ENCODE measurements at regions not wholly inside any gene's neighbourhood (a gene's known extent, or its start where the extent isn't known, plus 50 kb on each side); places are given as distances from the start of the nearest gene placed in this dataset.

GRCh38 chr7:25559581-25560367 is 331.5 kb upstream of the NPVF start:
- no peak for DNase-seq

DNA sequence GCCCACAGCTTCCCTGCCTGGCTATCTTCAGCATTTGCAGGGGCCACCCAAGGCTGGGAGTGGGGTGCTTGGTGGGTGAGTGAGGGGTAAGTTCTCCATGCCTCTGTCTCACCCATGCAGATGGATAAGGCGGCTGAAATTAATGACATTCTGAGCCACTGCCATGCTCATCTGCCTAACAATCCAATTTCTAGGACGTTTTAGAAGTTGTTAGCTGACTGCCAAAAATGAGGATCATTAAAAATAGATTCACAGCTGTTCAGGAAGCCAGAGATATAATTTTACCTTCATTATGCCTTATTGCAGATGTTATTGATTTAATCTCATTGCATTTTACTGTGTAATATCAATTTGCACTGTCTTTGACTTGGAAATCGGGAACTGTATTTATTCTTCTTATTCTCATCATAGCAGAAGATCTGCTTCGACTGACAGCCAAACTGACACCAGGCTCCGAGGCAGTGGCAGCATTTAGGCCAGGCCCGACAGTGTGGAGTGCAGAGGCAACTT is 334.4 kb upstream of the NPVF start:
- DNase-seq: peak; percentile 32 to 63

GRCh38 chr7:25565002-25565401 is 336.7 kb upstream of the NPVF start:
- peak in 1 of 2 experiments; percentile 52 for DNase-seq

DNA sequence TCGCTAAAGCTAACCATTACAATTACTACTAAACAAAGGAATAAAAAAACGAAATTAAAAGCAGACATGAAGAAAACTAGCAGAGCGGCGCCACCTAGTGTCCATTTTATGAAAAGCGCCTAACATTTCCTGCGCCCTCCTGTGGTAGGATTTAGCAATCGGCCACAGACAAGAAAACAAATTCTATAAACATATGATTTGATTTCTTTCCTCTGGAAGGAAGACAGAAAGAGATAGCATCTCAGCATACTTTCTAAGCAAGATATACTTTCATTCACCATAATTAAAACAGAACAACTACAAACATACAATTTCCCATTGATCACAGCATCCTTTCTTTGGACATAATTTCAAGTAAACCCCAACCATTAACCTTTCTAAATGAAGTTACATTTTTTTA is 337.7 kb upstream of the NPVF start:
- peak; percentile 50 to 73 for DNase-seq

- no peak for DNase-seq
These were observed 339.1 kb upstream of the NPVF start for GRCh38 chr7:25567430-25567829.

DNA sequence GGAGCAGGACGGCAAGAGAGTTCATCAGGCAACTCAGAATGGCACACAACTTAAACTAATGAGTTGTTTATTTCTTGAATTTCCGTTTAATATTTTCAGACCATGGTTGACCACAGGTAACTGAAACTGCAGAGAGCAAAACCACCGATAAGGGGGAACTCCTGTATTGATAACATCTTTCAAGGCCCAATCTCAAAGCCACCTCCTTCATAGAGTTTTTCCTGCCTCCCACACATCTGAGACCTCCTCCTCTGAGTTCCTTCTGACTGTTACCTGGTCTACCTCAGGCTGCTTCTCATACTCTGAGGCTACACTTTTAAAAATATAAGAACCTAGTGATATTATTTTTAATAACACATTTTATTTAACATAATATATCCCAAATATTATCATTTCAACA is 341.5 kb upstream of the NPVF start:
- no peak for DNase-seq

DNA sequence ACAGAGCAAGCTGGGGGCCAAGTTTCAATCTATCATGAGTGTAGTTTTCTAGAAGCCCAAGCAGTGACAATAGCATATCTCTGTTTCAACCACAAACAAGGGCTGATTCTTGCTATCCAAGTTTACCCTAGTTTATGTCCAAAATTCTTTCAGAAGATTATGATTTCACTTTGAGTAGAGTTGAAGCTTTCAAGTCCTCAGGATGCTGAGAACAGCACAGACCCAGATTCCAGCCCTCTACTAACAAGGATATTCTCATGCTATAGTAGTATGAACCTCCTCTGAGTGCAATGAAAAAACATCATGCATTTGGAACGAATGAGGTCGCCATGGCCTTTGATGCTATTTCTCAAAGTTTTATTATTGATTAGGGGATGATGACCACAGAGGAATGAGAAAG is 344.1 kb upstream of the NPVF start:
- DNase-seq: no peak

DNA sequence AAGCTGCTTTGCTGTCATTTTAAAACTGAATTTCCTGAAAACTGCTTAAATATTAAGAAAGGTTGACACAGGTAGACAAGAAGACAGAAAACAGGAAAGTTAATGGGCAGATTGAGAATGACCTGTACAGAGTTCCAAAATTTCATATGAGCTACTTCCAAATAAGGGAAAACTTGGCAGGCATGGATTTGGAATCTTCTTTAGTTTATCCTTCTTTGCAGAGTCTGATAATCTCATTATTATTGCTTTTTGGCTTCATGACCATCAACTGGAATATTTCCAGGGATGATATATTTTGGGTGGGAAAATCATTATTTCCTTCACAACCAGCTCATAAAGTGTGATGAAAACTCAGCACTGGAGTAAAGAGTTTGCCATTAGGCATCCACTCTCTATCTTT is 346.5 kb upstream of the NPVF start:
- DNase-seq: peak in 1 of 2 experiments; percentile 23

DNA sequence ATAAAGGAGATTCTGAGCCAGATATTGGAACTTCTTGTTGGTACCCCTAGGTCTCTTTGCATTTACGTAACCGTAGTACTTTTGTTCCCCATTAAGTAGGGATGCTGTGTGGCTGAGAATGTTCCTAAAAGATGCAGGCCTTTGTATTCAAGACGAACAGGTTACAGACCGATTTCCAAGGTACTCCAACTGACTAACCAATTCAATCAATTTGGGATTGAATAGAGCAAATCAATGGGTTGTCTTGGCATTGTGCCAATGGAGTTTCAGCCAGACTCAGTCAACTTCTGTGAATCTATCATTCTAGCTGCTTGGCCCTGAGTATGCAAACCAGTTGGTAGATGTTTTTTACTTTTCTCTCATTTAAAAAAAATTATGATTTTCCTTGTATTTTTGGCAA is 347.3 kb upstream of the NPVF start:
- DNase-seq: no peak

DNA sequence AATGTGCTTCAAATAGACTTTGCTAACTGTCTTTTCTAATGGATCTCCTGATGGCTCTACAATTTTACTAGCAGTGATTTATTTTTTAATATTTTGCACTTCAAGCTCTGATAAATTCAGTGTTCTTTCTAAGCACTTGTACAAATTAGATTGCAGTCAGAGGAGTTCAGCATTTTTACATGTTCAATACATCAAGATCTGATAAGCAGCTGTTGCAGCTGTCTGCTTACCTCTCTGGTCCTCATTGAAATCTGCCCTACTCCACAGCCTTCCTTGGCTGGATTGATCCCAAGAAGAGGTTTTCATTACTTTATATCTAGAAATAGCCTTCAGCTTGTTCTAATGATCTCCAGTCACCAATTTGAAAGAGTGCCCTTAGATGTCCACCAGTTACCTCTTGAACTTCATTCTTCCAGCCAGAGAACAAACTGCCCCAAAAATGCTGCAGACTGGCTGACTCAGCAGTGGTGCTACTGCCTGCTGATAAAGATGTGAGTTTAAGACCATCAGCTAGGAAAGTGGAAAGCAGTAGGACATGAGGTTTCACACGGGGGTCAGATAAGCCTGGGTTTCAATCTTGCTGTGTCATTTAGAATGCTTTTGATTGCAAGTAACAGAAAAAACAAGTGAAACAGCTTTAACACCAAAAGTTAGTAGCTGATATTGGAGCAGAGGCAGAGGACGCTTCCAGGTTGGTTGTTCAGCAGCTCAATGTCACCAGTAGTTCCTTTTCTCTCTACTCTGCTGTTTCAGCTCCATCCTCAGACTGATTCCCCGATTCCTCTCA is 350.9 kb upstream of the NPVF start:
- no peak for DNase-seq

- DNase-seq: no peak
These were observed 351.4 kb upstream of the NPVF start for GRCh38 chr7:25579778-25580075.

DNA sequence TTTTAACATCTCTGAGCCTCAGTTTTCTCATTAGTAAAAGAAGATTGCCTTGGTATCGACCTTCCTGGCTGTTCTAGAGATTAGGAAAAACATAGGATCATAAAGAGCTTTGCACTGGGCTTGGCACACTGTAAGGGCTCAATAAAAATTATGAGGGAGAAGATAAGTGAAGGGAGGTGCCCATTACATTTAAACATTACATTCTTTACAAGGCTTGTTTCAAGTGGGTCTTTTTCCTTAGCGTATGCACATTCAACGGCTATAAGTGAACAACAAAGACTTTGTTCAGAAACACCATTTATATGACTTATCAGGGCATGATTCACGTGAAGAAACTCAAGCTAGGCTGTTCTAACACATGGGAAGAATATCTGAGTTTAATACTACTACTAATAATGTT is 351.9 kb upstream of the NPVF start:
- DNase-seq: no peak

DNA sequence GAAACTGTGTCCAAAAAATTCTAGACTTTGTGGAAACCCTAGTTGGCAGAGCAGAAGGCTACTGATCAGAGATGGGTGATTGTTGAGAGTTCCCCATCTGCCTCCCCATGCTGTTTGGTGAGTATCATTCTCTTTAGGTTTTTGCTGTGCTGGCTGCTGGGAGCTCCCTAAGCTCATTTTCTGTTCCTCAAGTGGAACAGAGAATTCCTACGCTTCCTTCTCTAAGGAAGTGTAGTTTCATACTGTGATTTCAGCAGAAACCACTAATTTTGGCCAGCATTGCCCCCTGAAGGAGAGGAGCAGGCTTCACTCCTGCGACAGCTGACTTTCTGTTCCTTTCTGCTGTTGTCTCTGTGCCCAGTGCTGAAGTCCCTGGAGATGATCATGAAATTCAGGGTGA is 355.3 kb upstream of the NPVF start:
- DNase-seq: no peak

- no peak for DNase-seq
These were observed 356.0 kb upstream of the NPVF start for GRCh38 chr7:25584112-25584938.

DNA sequence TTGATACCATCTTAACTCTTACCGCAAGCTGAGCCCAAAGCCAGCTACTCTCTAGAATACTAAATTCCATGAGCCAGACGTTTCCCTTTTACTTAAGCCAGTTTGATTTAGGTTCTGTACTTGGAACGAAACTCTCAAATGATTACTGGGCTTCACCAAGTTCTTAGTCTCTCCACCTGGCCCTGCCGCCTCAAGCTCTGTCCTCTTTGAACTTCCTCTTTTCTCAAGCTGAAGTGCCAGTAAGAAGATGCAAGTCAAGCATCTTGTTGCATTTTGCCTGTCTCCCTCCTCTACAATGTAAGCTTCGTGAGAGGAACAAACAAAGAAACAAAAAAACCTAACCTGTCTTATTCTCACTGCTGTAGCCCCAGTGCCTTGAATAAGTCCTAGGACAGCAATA is 358.2 kb upstream of the NPVF start:
- DNase-seq: no peak

GRCh38 chr7:25594122-25594521 is 365.8 kb upstream of the NPVF start:
- DNase-seq: no peak

GRCh38 chr7:25594728-25595127 is 366.4 kb upstream of the NPVF start:
- DNase-seq: no peak

GRCh38 chr7:25595996-25596395 is 367.7 kb upstream of the NPVF start:
- DNase-seq: no peak

DNA sequence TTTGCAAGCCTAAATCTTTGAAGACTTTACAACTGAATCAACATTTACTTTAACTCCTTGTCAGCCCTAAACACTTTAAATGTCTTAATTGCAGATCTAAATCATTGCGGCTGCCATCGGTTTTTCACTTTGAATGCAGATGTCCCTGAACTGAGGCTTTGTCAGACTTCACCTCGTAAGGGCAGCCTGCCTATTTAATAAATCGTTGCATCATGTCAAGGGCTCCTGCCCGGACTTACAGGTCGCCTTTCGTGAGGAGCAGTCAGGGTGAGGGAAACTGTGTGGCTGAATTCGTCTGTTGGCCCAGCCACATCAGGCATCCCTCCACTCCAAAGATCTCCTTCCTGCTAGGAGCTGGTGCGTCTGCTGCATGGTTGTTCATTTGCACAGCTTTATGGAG is 368.2 kb upstream of the NPVF start:
- no peak for DNase-seq

- DNase-seq: no peak
These were observed 369.7 kb upstream of the NPVF start for GRCh38 chr7:25597946-25598345.

DNA sequence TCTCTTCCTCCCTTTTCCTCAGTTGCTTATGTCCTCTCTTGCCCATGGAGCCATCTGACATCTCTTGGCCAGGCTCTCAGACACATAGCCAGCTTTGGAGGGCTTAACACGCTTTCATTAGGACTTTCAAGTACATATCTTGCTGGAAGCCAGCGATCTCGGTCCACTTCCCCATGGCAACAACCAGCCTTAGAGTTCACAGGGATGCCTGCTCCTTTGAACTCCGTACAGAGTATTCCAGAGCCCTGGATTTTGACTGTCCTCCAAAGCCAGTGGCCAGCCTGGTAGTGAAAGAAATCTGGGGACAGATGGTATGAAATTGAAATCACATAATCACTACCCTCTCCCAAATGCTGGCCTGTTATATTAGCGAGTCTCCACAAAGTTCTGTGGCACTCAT is 370.5 kb upstream of the NPVF start:
- DNase-seq: peak in 1 of 2 experiments; percentile 47

GRCh38 chr7:25600262-25600920 is 372.1 kb upstream of the NPVF start:
- no peak for DNase-seq
